ENCODE measurements at regions not wholly inside any gene's neighbourhood (a gene's known extent, or its start where the extent isn't known, plus 50 kb on each side); places are given as distances from the start of the nearest gene placed in this dataset.

DNA sequence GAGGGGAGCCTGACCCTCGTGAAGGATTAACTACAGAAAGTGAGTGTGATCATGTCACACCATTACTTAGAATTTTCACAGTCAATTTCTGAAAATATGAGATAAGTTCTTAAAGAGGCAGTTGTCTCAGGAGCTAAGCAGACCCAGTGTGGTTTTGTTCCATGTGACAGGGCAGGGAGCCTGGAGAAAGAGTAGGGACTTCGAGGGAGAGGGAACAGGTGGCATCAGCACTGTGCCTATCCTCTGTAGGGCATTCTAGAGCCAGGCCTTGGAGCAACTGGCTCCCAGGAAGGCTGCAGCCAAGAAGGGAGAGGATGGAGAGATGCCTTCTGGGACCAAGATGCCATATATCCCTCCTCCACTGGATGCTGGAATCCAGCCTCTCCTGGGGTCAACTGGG is 183.0 kb downstream of the TSHZ3 start:
- H3K56ac ChIP-seq (ENCODE audit: insufficient read length, low read depth, low read length), result no peak overlapping the region
- no peak overlapping the region for H2AFZ ChIP-seq (ENCODE audit: low read length)
- no peaks in the 10 kb centered on the region for H3K79me1 ChIP-seq (ENCODE audit: insufficient read depth, low read depth, low read length, poor library complexity, severe bottlenecking)
- no peaks in the 10 kb centered on the region for H3K4me1 ChIP-seq (ENCODE audit: insufficient read depth, low read length)
- H2BK20ac ChIP-seq (ENCODE audit: low read depth, low read length, poor library complexity, severe bottlenecking), result no peak overlapping the region
- no peak overlapping the region for H3K4me2 ChIP-seq (ENCODE audit: insufficient read depth, insufficient read length, low read length)
- H2BK15ac ChIP-seq (ENCODE audit: low read depth, low read length), result no peak overlapping the region
- H3K4ac ChIP-seq (ENCODE audit: low read depth, low read length), result no peak overlapping the region
- H4K8ac ChIP-seq (replicated peaks; ENCODE audit: insufficient read length, low read depth, low read length), result no peak overlapping the region
- H2BK120ac ChIP-seq (ENCODE audit: low read depth, low read length, poor library complexity, severe bottlenecking), result no peak overlapping the region
- Mint-ChIP-seq H3K36me3 (ENCODE audit: insufficient read depth in 1 of 3, low read depth in 3 of 3) (no peaks in the 10 kb centered on the region), H3K9me3 (no peaks in the 10 kb centered on the region), H3K4me1 (no peaks in the 10 kb centered on the region), H3K27me3 (ENCODE audit: low read depth) (peaks cover 1% of the 10 kb centered on the region; the same call in 1 of the 2 replicates), H3K27ac (no peak overlapping the region), H3K4me3 (no peak overlapping the region)
- WGBS (ENCODE audit: extremely low coverage, insufficient read length, low lambda C conversion rate), result no CpG with 5 or more reads among the region's 2 CpGs
- H3K9me3 ChIP-seq (ENCODE audit: control insufficient read depth, low read depth, low read length), result no peaks in the 10 kb centered on the region
- no peak overlapping the region for H3K9ac ChIP-seq (ENCODE audit: extremely low read depth, insufficient read length, low read length)
- no peak overlapping the region for H2BK12ac ChIP-seq (ENCODE audit: insufficient read length, low read depth, low read length)
- TF ChIP-seq, protein P1, sequence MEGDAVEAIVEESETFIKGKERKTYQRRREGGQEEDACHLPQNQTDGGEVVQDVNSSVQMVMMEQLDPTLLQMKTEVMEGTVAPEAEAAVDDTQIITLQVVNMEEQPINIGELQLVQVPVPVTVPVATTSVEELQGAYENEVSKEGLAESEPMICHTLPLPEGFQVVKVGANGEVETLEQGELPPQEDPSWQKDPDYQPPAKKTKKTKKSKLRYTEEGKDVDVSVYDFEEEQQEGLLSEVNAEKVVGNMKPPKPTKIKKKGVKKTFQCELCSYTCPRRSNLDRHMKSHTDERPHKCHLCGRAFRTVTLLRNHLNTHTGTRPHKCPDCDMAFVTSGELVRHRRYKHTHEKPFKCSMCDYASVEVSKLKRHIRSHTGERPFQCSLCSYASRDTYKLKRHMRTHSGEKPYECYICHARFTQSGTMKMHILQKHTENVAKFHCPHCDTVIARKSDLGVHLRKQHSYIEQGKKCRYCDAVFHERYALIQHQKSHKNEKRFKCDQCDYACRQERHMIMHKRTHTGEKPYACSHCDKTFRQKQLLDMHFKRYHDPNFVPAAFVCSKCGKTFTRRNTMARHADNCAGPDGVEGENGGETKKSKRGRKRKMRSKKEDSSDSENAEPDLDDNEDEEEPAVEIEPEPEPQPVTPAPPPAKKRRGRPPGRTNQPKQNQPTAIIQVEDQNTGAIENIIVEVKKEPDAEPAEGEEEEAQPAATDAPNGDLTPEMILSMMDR (conservative IDR thresholded peaks at IDR 0.05), result no peak
- H4K20me1 ChIP-seq (ENCODE audit: control insufficient read depth, insufficient read depth, insufficient read length), result no peaks in the 10 kb centered on the region
- H3T11ph ChIP-seq (ENCODE audit: low read length), result no peak overlapping the region
- no peak overlapping the region for H3K27ac ChIP-seq (ENCODE audit: insufficient read length, low read depth, low read length)
- no peak overlapping the region for H2BK5ac ChIP-seq (ENCODE audit: insufficient read length, low read length)
- H3K18ac ChIP-seq (ENCODE audit: insufficient read length, low read depth, low read length), result no peak overlapping the region
- no peaks in the 10 kb centered on the region for H3K79me2 ChIP-seq (ENCODE audit: insufficient read depth, low read length)
- H3K23ac ChIP-seq (ENCODE audit: insufficient read length, low read depth, low read length), result no peak overlapping the region
- no peaks in the 10 kb centered on the region for H3K27me3 ChIP-seq (ENCODE audit: insufficient read depth, low read length)
- H4K91ac ChIP-seq (ENCODE audit: insufficient read length, low read depth, low read length), result no peak overlapping the region
- peak; percentile 4 for DNase-seq
- no peak overlapping the region for H4K5ac ChIP-seq (ENCODE audit: insufficient read length, low read depth, low read length)
- no peaks in the 10 kb centered on the region for H3K23me2 ChIP-seq (ENCODE audit: insufficient read length, low read depth, low read length, poor library complexity, severe bottlenecking)
- H3K14ac ChIP-seq (ENCODE audit: insufficient read depth, low read length), result peak overlapping the region; percentile 57; the same call in 1 of the 2 replicates
- no peak overlapping the region for H2AK5ac ChIP-seq (ENCODE audit: insufficient read length, low read length)

All from H9 (cell line).